ENCODE measurements at regions not wholly inside any gene's neighbourhood (a gene's known extent, or its start where the extent isn't known, plus 50 kb on each side); places are given as distances from the start of the nearest gene placed in this dataset.

- no peak overlapping the region for H3K4me3 ChIP-seq (ENCODE audit: low read depth, low read length)
- ChIA-PET POLR2A (no interaction called here), CTCF (no interaction called here)
- no peaks in the 10 kb centered on the region for H3K36me3 ChIP-seq (ENCODE audit: control insufficient read depth, insufficient read depth, low read length)
- H3K27me3 ChIP-seq (ENCODE audit: control insufficient read depth, insufficient read depth, low read length): no peaks in the 10 kb centered on the region
- no peak for TF ChIP-seq CTCF (IDR thresholded peaks at IDR 0.05; ENCODE audit: insufficient read depth, low read depth, low read length)
- no peak for DNase-seq (ENCODE audit: low read depth)
Measured at GRCh38 chr22:47676685-47677084, 914.2 kb downstream of the TBC1D22A start.

GRCh38 chr22:47674600-47674999 is 912.1 kb downstream of the TBC1D22A start:
- Histone ChIP-seq H3K4me3 (ENCODE audit: low read depth, low read length) (no peak overlapping the region), H3K36me3 (ENCODE audit: control insufficient read depth, insufficient read depth, low read length) (no peaks in the 10 kb centered on the region), H3K27me3 (ENCODE audit: control insufficient read depth, insufficient read depth, low read length) (no peaks in the 10 kb centered on the region)
- POLR2A ChIA-PET: no interaction called here
- CTCF ChIA-PET: no interaction called here
- no peak for TF ChIP-seq CTCF (IDR thresholded peaks at IDR 0.05; ENCODE audit: insufficient read depth, low read depth, low read length)
- no peak for DNase-seq (ENCODE audit: low read depth)

GRCh38 chr22:47673557-47673956 is 911.1 kb downstream of the TBC1D22A start:
- H3K36me3 ChIP-seq (ENCODE audit: control insufficient read depth, insufficient read depth, low read length): no peaks in the 10 kb centered on the region
- ChIA-PET POLR2A (no interaction called here), CTCF (no interaction called here)
- no peak overlapping the region for H3K4me3 ChIP-seq (ENCODE audit: low read depth, low read length)
- no peak for TF ChIP-seq CTCF (IDR thresholded peaks at IDR 0.05; ENCODE audit: insufficient read depth, low read depth, low read length)
- DNase-seq (ENCODE audit: low read depth): no peak
- H3K27me3 ChIP-seq (ENCODE audit: control insufficient read depth, insufficient read depth, low read length): no peaks in the 10 kb centered on the region

GRCh38 chr22:47672526-47672925 is 910.1 kb downstream of the TBC1D22A start:
- TF ChIP-seq CTCF (IDR thresholded peaks at IDR 0.05; ENCODE audit: insufficient read depth, low read depth, low read length): no peak
- ChIA-PET CTCF (no interaction called here), POLR2A (no interaction called here)
- Histone ChIP-seq H3K36me3 (ENCODE audit: control insufficient read depth, insufficient read depth, low read length) (no peaks in the 10 kb centered on the region), H3K27me3 (ENCODE audit: control insufficient read depth, insufficient read depth, low read length) (no peaks in the 10 kb centered on the region), H3K4me3 (ENCODE audit: low read depth, low read length) (no peak overlapping the region)
- no peak for DNase-seq (ENCODE audit: low read depth)

GRCh38 chr22:47665151-47665550 is 902.7 kb downstream of the TBC1D22A start:
- CTCF ChIA-PET: no interaction called here

More at GRCh38 chr22:47665151-47665550, 902.7 kb downstream of the TBC1D22A start:
- Histone ChIP-seq H3K4me3 (ENCODE audit: low read depth, low read length) (no peak overlapping the region), H3K36me3 (ENCODE audit: control insufficient read depth, insufficient read depth, low read length) (no peaks in the 10 kb centered on the region), H3K27me3 (ENCODE audit: control insufficient read depth, insufficient read depth, low read length) (no peaks in the 10 kb centered on the region)
- POLR2A ChIA-PET: no interaction called here
- TF ChIP-seq CTCF (IDR thresholded peaks at IDR 0.05; ENCODE audit: insufficient read depth, low read depth, low read length): no peak
- DNase-seq (ENCODE audit: low read depth): no peak

Data from BJ (cell line).